ENCODE measurements at regions not wholly inside any gene's neighbourhood (a gene's known extent, or its start where the extent isn't known, plus 50 kb on each side); places are given as distances from the start of the nearest gene placed in this dataset.

DNA sequence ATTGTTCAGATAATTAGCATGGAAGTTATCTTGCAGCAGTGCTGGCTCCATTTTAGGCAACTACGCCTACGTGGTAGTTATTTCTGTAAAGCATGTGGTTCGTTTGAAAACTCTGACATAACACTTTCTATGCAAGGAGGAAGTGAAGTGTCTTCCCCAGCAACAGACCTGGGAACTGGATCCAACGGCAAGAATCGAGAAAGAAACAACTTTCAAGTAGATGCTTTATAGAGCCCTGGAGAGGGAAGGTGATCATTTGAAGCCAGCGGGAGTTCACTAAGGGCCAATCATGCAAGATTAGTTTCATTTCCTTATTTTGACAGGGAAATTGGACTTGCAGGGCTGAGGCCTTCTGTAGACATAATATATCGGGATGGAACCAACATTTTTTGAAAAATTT lies 218.3 kb downstream of the ACKR3 start:
- no peak overlapping the region for H3K27ac ChIP-seq
- TF ChIP-seq CTCF (IDR thresholded peaks at IDR 0.05) (no peak), ZFX (IDR thresholded peaks at IDR 0.05; ENCODE audit: borderline replicate concordance) (no peak)

GRCh38 chr2:236790963-236791362 lies 221.3 kb downstream of the ACKR3 start:
- no peak for TF ChIP-seq ZFX (IDR thresholded peaks at IDR 0.05; ENCODE audit: borderline replicate concordance)
- no peak for TF ChIP-seq CTCF (IDR thresholded peaks at IDR 0.05)
- H3K27ac ChIP-seq = no peak overlapping the region

DNA sequence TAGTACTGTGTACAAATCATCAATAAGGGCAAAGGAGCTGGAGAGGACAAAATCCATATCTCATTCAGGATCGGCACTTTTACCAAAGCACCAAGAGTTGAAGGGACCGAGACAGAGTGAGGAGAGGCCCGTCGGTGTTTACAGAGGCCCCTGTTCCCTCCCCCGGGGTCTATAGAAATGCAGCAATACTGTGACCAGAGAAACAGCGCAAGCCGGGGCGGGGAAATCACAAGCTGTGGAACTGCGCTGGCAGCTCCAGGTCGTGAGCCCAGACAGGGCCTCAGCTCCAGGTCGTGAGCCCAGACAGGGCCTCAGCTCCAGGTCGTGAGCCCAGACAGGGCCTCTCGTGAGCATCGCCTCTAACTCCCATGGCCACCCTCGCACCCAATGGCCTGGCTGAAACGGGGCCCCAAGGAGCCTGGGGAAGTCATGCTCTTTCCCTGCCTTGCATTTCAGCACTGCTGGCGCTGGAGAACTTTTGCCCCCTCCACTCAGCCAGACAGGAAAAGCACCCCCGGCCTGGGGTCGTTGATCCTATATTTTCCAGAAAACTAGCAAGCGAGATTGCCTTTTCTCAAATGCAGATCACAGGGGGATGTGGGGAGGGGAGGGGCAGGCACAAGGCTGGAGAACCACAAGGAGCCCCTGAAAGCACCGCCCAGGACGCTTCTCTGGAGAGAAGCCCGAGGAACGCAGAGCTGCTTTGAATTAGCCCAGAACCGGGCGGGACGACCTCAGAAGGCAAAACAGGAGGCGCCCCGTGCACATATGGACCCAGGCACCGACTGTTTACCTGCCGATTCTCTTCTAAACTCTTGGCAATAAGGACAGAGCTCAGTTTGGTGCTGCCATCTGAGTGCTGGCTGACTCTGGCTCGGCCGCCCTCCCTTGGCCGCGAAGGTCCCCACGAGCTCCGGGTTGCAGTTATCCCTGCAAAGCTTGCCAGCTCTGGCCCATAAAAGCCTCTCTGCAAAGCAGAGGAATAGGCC lies 223.7 kb downstream of the ACKR3 start:
- H3K27ac ChIP-seq = no peak overlapping the region
- TF ChIP-seq CTCF (IDR thresholded peaks at IDR 0.05) = no peak
- TF ChIP-seq ZFX (IDR thresholded peaks at IDR 0.05; ENCODE audit: borderline replicate concordance) = no peak

DNA sequence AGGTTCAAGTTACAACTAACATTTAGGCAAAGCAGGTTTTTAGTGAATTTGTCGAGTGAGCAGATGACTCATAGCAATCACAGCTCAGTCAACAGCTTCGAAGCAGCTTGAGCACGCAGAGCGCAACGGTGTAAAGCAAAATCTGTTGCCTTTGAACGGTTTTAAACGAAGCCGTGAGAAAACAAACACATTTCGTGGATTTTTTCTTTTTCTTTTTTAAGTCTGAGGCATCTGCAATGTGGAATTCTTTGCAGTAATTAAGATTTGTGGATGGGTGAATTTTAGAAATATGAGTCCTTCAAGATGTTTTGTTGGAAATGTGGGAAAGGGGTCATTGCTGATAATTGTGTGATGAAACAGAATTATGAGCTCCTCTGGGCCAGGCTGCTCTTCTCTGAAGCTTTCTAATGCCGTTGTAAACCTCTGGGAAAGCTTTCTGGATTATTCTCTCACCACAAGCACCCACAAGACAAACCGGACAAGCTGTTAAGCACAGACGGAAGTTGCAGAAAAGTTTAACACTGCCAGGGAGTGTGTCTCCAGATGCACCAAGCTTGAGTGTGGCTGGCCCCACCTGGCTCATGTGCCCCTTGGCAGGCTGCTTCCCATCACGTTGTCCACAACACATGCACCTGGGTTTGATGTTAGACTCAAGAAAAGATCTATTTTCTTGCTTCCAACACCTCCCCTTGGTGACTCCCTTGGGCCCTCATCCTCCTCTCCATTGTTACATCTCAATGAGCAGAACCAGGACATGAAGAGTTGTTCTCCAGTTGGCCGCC lies 224.7 kb downstream of the ACKR3 start:
- H3K27ac ChIP-seq = no peak overlapping the region
- TF ChIP-seq CTCF (IDR thresholded peaks at IDR 0.05) = no peak
- no peak for TF ChIP-seq ZFX (IDR thresholded peaks at IDR 0.05; ENCODE audit: borderline replicate concordance)

- no peak for TF ChIP-seq ZFX (IDR thresholded peaks at IDR 0.05; ENCODE audit: borderline replicate concordance)
- no peak for TF ChIP-seq CTCF (IDR thresholded peaks at IDR 0.05)
- H3K27ac ChIP-seq = no peak overlapping the region
Measured at GRCh38 chr2:236795169-236795860, 225.7 kb downstream of the ACKR3 start.

GRCh38 chr2:236795861-236796219 lies 226.2 kb downstream of the ACKR3 start:
- no peak overlapping the region for H3K27ac ChIP-seq
- TF ChIP-seq CTCF (IDR thresholded peaks at IDR 0.05) (no peak), ZFX (IDR thresholded peaks at IDR 0.05; ENCODE audit: borderline replicate concordance) (no peak)

Data from 22Rv1 (cell line).